Keratinocyte (primary cell): ENCODE measurements at regions not wholly inside any gene's neighbourhood (a gene's known extent, or its start where the extent isn't known, plus 50 kb on each side); places are given as distances from the start of the nearest gene placed in this dataset.

ENCODE experiments used
- EZH2 ChIP-seq: IDR thresholded peaks from one replicate; pipeline ENCODE4 v1.6.1; 2012; ENCODE audit warnings: inconsistent platforms, mild to moderate bottlenecking, low read length, moderate library complexity
- TF ChIP-seq, protein P1 (sequence below), 3 experiments: IDR thresholded peaks in 1 of 3; conservative IDR thresholded peaks in 1 of 3; optimal IDR thresholded peaks in 1 of 3; 2 replicates in 2 of 3; 3 replicates in 1 of 3; pipeline versions ENCODE3 to v1.5.1; 2011; ENCODE audit warnings: low read length in 3 of 3, mild to moderate bottlenecking in 3 of 3, moderate library complexity in 2 of 3, control low read depth in 1 of 3, inconsistent platforms in 1 of 3; ENCODE audit not compliant: insufficient read depth in 2 of 3; ENCODE audit errors: extremely low read depth in 1 of 3

DNA sequence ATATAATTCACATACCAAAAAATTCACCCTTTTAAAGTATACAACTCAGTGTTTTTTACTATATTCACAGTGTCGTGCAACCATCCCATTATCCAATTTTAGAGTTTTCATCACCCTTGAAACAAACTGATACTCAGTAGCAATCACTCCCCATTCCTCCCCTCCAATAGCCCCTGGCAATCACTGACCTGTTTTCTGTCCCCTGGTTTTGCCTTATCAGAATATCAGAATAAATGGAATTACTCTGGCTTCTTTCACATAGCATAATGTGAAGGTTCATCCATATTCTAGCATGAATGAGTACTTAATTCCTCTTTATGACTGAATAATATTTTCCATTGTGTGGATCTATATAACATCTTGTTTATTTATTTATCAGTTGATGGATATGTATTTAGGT is 153.2 kb downstream of the AASDH start:
- TF ChIP-seq, protein P1, sequence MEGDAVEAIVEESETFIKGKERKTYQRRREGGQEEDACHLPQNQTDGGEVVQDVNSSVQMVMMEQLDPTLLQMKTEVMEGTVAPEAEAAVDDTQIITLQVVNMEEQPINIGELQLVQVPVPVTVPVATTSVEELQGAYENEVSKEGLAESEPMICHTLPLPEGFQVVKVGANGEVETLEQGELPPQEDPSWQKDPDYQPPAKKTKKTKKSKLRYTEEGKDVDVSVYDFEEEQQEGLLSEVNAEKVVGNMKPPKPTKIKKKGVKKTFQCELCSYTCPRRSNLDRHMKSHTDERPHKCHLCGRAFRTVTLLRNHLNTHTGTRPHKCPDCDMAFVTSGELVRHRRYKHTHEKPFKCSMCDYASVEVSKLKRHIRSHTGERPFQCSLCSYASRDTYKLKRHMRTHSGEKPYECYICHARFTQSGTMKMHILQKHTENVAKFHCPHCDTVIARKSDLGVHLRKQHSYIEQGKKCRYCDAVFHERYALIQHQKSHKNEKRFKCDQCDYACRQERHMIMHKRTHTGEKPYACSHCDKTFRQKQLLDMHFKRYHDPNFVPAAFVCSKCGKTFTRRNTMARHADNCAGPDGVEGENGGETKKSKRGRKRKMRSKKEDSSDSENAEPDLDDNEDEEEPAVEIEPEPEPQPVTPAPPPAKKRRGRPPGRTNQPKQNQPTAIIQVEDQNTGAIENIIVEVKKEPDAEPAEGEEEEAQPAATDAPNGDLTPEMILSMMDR (optimal IDR thresholded peaks at IDR 0.05 in 1 of 3, IDR thresholded peaks at IDR 0.05 in 1 of 3, conservative IDR thresholded peaks at IDR 0.05 in 1 of 3; ENCODE audit: extremely low read depth in 1 of 3, insufficient read depth in 2 of 3, low read length in 3 of 3): no peak
- TF ChIP-seq EZH2: no peak
